Cardiac fibroblast (primary cell): ENCODE measurements at regions not wholly inside any gene's neighbourhood (a gene's known extent, or its start where the extent isn't known, plus 50 kb on each side); places are given as distances from the start of the nearest gene placed in this dataset.

Experiments used
- DNase-seq, 2 donors: peaks; one replicate each; pipeline versions ENCODE4 v3.0.0 to v3.0.0-alpha.2; 2010; ENCODE audit warnings: low read depth in 2 of 2
- H3K4me3 ChIP-seq, 2 donors: replicated peaks in 1 of 2; 1 replicate in 1 of 2; 2 replicates in 1 of 2; pipeline ENCODE4 v1.5.1; 2011; ENCODE audit warnings: low read depth in 2 of 2, low read length in 2 of 2, mild to moderate bottlenecking in 2 of 2, moderate library complexity in 1 of 2
- TF ChIP-seq, protein P1 (sequence below): IDR thresholded peaks from one replicate; pipeline ENCODE4 v1.5.1; 2011; ENCODE audit warnings: low read depth, mild to moderate bottlenecking, low read length, inconsistent platforms

DNA sequence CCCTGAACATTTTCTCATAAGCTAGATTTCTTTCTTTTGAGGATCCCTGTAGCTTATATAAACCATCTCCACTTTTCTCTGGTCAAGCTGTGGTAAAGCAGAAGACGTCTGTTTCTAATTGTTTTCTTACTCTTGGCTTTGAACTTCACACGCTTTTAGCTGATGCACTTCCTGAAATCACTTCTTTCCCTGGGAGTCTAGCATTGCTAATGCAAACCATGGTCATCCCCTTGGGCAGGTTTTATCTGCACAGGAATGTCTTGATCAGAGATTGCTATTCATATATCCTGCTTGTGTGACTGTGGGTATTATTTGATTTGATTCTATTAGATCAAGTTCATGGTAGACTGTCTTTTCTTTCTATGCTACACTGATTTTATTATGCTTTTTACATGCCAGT, 199.2 kb upstream of the POU2AF2 start:
- no peak for DNase-seq
- TF ChIP-seq, protein P1, sequence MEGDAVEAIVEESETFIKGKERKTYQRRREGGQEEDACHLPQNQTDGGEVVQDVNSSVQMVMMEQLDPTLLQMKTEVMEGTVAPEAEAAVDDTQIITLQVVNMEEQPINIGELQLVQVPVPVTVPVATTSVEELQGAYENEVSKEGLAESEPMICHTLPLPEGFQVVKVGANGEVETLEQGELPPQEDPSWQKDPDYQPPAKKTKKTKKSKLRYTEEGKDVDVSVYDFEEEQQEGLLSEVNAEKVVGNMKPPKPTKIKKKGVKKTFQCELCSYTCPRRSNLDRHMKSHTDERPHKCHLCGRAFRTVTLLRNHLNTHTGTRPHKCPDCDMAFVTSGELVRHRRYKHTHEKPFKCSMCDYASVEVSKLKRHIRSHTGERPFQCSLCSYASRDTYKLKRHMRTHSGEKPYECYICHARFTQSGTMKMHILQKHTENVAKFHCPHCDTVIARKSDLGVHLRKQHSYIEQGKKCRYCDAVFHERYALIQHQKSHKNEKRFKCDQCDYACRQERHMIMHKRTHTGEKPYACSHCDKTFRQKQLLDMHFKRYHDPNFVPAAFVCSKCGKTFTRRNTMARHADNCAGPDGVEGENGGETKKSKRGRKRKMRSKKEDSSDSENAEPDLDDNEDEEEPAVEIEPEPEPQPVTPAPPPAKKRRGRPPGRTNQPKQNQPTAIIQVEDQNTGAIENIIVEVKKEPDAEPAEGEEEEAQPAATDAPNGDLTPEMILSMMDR: no peak
- no peak overlapping the region for H3K4me3 ChIP-seq

DNA sequence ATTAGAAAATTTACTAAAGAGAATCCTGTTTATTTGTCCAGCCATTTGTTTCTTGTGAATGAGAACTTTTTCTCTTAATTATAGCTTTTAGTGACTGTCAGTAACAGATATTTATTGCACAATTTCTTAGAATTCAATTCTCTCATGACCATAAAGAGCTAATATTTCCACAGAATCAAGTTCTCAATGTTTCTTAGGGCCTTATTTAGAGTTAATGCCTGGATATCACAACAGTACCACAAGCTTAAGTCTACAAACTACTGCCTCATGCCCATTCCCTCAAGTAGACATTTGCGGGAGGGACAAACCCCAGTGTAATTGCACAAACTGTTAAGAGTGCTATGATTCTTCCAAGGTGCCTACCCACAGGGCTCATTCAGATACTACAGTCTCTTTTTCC, 199.7 kb upstream of the POU2AF2 start:
- no peak for DNase-seq
- TF ChIP-seq, protein P1: no peak
- no peak overlapping the region for H3K4me3 ChIP-seq

DNA sequence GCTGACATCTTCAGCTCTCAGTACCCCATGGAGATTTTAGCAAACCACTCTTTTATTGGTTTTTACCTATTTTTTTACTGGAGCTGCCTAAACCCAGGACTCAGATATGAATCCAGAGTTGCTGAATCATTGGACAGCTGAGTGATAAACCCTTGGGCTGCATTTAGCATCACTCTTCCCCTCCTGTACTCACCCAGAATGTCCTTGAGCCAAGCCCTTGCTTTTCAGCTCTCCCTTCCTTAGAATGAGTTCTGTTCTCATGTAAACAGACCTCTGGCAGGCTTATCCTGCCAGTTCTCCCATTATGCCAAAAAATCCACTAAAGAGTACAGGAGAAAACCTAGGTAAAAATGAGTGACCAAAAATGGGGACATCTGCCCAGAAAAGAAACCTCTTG, 200.1 kb upstream of the POU2AF2 start:
- no peak for DNase-seq
- H3K4me3 ChIP-seq: no peak overlapping the region
- TF ChIP-seq, protein P1: no peak

DNA sequence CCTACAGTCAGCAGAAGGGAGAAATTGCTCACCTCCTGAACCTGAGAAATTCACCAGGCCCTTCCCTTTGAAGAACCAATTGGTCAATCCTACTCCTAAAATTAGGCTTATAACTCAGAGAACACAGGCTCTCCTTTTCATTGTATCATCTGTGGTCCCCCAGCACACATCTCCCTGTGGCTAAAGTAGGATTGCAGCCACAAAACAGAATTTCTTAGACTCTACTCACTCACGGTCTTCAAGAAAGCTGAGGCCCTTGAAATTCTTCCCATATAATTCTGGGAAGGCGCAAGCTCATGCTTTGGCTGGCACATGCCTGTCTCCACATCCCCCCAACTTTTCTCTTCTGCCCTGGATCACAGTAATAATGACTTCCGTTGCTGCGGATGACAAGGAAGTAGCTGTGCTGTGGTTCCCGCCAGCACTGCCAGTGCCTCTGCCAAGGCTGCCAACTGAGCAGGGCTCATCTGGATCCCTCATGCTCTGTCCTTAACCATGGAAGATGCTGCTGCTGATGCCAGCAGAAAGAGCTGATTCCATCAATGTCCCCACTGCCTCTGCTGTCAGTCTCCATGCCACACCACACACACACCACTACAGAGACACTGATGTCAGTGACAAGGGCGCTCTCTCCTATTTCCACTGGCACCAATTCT, 200.6 kb upstream of the POU2AF2 start:
- no peak overlapping the region for H3K4me3 ChIP-seq
- TF ChIP-seq, protein P1: no peak

DNA sequence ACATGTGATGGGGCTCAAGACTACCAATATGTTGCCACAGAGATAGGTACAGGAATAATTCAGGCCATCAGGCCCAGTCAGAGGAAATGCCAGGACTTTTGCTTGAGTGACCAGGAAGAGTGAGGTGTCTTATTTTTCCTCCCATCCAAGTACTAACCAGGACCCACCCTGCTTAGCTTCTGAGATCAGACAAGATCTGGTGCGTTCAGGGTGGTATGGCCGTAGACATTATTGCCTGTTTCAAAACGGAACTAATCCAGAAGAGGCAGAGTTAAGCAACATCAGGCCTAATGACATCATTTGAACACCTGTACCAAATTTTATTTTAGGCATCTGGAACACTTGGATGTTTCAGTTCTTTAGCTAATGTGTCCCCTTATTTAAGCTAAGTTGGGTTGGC, 205.5 kb upstream of the POU2AF2 start:
- no peak for DNase-seq
- H3K4me3 ChIP-seq: no peak overlapping the region
- TF ChIP-seq, protein P1: no peak

More for the DNA sequence above, 200.6 kb upstream of the POU2AF2 start:
- DNase-seq: no peak

DNA sequence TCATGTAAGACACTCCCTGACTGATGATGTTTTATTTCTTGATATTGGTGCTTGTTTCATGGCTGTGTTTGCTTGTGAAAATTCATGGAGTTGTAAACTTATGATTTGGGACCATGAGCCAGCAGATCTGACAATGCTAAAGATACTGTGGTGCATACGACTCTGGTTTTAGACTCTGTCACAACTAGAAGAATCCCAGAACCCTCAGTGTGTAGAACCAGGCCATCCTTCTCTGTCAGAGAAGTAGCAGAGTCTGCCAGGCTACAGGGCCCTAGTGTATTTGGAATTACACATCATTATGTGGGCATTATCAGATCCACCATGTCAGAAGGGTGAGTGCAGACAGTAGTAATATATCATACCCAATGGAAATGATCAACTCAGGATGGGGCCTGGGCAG, 209.8 kb upstream of the POU2AF2 start:
- no peak overlapping the region for H3K4me3 ChIP-seq
- DNase-seq: no peak
- TF ChIP-seq, protein P1: no peak

DNA sequence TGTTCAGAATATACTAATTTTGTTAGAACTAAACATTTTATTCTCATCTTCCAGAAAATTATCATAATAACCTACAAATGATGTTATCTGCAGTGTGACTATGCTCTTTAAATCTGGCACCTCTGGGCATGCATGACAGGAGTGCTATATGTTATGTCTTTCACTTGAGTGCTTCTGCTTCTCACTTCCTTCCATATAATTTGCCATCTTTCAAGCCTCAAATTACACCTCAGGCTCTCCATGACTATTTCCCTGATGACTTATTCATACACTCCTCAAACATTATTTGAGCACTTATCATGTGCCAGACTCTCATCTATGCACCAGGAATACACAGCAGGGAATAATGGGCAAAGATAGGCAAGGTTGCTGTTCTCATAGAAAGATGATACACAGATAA, 219.3 kb upstream of the POU2AF2 start:
- no peak overlapping the region for H3K4me3 ChIP-seq
- DNase-seq: no peak
- TF ChIP-seq, protein P1: no peak
